SIG-M5 treated with dmso at 0.1 percent for 504 hours (cell line): ENCODE measurements at regions not wholly inside any gene's neighbourhood (a gene's known extent, or its start where the extent isn't known, plus 50 kb on each side); places are given as distances from the start of the nearest gene placed in this dataset.
"Not testable (repeated sequence)": the region's sequence is repeated elsewhere in the genome, so short reads cannot be mapped to it uniquely, and the experiment has no call there.

Experiments used
- DNase-seq: peaks from one replicate; lab custom pipeline; 2025; ENCODE audit not compliant: unreplicated experiment; lab: John Stamatoyannopoulos, UW

DNA sequence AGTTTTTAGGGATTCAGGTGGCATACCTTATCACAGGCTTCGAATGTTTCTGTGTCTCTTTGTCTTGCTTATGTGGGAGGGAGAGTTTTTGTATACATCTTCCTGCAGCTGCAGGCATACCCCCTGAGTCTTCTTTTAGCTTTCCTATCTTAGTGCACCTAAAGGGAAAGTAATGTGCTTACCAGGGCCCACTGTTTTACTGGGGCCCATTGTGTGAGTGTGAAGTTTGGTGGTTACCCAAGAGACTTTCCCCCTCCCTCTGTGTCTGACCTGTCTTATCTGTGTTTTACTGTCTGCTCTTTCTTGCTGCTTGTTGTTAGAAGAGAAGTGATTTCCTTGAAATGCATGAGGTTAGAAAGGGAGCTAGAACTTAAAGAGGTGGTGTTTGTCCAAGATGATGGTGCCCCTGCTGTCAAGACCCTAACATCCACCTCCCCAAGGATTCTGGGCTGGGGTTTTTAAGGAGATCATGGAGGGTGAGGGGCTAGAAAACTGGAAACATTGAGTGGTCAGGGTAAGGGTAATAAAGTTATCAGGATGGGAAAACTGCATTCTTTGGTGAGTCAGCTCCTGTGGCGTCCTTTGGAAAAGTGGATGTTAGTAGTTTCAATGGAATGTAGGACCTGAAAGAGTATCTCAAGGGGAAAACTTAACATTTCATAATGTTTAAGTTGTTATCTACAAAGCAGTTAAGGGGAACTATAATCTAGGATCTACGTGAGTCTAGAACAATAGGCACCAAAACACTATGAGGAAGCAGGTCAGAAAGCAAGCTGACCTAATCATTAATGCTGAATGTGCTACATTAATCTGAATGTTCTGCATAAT lies 583.5 kb upstream of the TUSC1 start:
- DNase-seq: no peak

DNA sequence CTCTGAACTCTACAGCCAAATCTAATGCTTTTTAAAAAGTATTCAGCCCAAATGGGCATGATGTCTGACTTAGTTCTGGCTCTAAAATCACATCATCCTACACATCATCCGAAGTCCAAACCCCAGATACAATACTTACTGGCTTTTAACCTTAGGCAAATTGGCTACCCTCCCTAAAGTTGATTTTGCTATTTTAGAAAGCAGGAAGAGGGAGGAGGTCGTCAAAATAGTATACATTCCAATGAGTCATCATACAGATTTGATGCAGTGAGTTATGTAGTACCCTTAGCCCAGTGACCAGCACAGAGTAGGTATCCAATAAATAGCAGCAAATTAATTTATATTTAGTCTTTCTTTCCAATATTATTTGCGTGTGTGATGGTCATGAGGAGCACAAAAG lies 582.0 kb upstream of the TUSC1 start:
- no peak for DNase-seq

DNA sequence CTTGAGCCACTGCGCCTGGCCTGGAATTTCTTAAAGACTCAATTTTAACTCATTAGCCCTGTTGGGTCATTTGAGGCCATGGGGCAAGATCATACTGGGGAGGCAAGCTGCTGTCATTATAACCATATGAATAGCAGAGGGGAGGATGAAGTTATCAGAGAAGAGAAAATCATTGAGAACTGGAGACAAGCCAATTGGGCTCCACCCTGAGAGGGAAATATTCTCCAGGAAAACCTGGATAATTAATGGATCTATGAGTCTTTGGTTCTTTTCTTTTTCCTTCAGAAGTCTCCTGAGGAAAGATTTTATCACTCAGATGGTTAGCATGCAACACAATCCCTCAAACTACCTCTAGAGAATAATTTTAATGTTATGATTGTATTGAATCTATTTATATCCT lies 569.6 kb upstream of the TUSC1 start:
- DNase-seq: no peak

- DNase-seq: no peak
Measured at GRCh38 chr9:26244661-26245451, 566.6 kb upstream of the TUSC1 start.

DNA sequence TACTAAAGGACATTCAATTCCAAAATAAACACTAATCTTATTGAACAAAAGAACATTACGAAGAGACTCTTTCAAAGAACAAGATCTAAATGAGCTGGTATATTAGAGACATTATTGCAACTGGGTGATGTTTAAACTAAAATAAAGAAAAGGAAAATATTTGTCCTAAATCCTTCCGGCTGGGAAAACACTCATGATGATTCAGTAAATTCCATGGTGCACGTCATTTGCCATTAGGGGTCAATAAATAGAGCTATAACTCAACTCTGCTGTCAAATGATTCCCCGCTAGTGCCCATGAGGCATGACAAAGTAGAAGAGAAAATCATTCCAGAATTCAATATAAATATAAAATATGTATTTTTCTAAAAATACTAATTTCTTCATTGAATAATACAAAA lies 565.5 kb upstream of the TUSC1 start:
- DNase-seq: no peak

GRCh38 chr9:26243029-26243697 lies 564.9 kb upstream of the TUSC1 start:
- no peak for DNase-seq

DNA sequence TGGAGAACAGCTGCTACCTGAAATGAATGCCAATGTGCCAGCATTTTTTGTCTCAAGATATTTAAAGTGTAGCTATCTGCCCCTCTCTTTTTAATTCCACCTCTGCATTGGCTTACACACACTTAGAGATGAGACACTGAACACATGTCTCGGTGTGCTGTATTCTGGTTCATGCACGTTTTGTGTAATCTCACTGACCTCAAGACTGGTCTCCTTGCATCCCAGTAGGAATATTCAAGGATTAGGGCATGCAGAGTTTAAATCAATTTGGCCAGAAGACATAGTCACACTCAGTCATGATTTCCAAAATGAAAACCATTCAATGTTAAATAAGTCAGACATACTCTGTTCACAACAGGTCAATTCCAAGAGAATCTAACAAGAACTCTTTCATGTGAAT lies 561.8 kb upstream of the TUSC1 start:
- no peak for DNase-seq

GRCh38 chr9:26237256-26237655 lies 559.0 kb upstream of the TUSC1 start:
- DNase-seq: no peak

DNA sequence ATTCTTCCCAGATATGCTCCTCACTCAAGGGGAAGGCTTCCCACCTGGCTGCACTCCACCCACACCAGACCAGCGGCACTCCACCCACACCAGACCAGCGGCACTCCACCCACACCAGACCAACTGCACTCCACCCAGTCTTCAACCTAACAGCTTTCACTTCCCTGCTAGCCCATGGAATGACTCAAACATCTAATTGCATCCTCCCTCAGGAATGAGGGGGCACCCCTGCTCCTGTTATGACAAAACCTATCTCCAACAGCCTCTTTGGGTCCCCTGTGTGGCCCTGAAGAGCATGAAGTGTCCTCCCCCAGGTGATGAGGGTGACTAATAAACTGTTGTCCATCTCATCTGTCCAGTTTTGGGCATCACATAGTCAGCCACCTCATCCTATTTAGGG lies 556.6 kb upstream of the TUSC1 start:
- no peak for DNase-seq

- no peak for DNase-seq
Measured at GRCh38 chr9:26231391-26231790, 553.1 kb upstream of the TUSC1 start.

DNA sequence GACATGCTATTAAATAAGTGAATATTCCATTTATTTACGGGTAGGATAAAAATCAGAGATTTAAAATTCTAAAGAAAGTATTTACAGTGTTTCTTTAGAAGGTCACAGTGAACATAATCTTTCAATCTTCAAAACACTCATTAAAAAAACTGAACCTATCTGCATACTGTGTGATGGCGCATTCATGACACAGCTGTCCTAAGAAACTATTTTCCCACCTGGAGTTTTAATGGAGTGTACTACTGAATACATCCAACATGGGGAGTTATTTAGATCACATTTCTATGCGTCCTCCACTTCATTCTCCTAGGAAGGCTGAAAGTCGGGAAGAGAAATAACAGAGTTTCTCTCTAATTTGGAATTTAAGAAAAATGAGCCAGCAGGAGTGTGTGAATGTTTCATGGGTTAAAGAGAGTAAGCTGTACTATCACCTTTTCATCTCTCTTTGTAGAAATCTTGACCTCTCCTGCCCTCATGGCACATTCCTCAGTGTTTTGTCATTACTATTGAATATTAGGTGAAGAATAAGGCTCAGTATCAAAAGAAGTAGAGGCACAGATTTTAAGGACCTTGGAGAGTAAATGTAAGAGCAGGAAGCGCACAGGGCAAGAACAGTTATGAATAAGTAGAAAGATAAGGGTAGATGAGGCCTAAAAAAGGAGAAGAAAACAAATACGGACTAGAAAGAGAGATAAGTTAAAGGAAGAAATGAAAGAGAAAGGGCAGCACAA lies 551.2 kb upstream of the TUSC1 start:
- DNase-seq: no peak

GRCh38 chr9:26228273-26228672 lies 550.0 kb upstream of the TUSC1 start:
- no peak for DNase-seq

- no peak for DNase-seq
Measured at GRCh38 chr9:26221290-26221689, 543.0 kb upstream of the TUSC1 start.

DNA sequence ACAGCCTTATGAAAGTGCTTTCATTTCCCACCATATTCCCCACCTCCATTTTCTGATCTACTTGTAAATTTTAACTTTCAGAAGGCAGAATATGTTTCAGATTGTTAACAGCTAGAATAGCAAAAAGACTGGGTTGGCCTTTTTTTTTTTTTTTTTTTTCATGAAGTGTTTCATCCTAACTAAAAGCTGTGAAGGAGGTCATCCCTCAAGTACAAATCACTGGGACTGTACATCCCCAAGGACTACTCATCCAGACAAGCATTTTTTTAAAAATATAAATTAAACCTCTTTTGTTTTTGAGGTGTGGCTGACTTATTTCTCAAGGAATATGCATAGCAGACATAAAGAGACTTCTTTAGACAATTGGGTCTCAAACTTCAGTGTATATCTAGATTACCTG lies 542.1 kb upstream of the TUSC1 start:
- DNase-seq: no peak

- DNase-seq: no peak
Measured at GRCh38 chr9:26219961-26220360, 541.7 kb upstream of the TUSC1 start.

DNA sequence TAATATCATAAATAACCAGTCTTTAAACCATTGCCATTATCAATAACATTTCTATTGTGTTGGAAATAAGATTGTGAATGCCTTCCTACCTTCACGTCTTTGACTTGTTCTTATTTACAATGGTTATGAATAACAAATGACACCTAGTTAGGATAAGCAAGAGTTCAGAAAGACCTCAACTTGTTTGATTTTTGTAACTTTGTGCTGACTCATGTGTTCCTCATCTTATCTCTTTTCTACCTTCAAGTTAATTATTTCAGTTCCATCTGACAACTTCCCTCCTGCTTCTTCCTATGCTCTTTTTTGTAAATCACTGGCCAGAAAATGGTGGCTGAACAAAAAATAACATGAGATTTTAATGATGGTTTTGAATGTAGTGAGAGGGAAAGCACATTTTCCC lies 538.5 kb upstream of the TUSC1 start:
- no peak for DNase-seq

- not testable (repeated sequence) for DNase-seq
Measured at GRCh38 chr9:26214713-26215444, 536.6 kb upstream of the TUSC1 start.

DNA sequence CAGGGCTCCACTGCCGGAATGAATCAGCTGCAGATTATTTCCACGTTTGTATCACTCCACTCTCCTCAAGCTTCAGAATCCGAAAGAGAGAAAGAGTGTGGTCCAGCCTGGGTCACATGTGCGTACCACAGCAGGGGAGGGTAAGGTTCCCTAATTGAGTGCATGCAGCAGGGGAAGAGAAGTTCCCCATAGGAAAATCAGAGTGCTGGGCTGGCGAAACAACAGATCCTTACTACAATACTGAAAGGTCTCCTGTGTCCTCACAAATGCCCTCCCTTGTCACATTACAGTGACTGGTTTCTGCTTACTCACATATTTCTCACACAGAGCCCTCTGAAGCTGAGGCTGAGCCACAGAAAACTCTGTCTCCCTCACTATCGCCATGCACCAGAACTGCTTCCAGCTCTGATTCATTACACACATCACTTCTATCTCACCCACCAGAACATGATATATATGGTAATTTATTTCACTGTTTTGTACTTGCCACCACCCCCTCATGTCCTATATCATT lies 532.2 kb upstream of the TUSC1 start:
- no peak for DNase-seq

DNA sequence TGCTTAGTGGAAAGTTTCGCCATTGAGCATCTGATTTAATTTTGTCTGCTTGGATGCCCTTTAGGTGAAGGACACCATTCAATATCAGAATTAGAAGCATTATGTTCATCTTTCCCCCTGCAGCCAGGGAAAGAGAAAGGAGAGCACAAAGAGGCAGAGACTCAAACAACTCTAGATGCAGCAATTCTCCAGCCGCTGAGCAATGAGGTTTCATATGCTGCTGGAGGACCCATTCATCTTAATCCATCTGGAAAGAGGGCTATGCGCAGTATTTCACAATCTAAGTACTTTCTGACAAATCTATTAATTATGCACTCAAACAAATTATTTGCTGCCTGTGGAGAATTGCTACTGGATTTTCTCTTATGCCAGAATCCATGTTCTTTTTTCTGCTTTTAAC lies 527.0 kb upstream of the TUSC1 start:
- no peak for DNase-seq

GRCh38 chr9:26193237-26193636 lies 515.0 kb upstream of the TUSC1 start:
- no peak for DNase-seq
